NT2/D1 (cell line): ENCODE measurements at regions not wholly inside any gene's neighbourhood (a gene's known extent, or its start where the extent isn't known, plus 50 kb on each side); places are given as distances from the start of the nearest gene placed in this dataset.

Experiments used
- DNase-seq: peaks from one replicate; pipeline ENCODE4 v3.0.0-alpha.2; 2011; ENCODE audit warnings: low read depth, low spot score
- H3K27me3 ChIP-seq: 2 replicates; pipeline ENCODE4 v1.6.0; 2011; ENCODE audit warnings: mild to moderate bottlenecking; ENCODE audit not compliant: insufficient read length, insufficient read depth
- H3K36me3 ChIP-seq: 2 replicates; pipeline ENCODE4 v1.6.1; 2011; ENCODE audit warnings: mild to moderate bottlenecking, low read length, mixed read lengths; ENCODE audit not compliant: insufficient read depth, insufficient read length
- H3K4me1 ChIP-seq: 2 replicates; pipeline ENCODE4 v1.5.1; 2011; ENCODE audit not compliant: insufficient read depth, insufficient read length
- H3K4me3 ChIP-seq: 2 replicates; pipeline ENCODE4 v1.5.1; 2011; ENCODE audit warnings: low read depth; ENCODE audit not compliant: insufficient read length
- H3K9ac ChIP-seq: 2 replicates; pipeline ENCODE4 v1.6.0; 2011; ENCODE audit warnings: low read depth; ENCODE audit not compliant: insufficient read length
- H3K9me3 ChIP-seq: 2 replicates; pipeline ENCODE4 v1.5.1; 2011; ENCODE audit warnings: mild to moderate bottlenecking, low read length; ENCODE audit not compliant: insufficient read depth
- SUZ12 ChIP-seq: IDR thresholded peaks from 2 replicates; pipeline ENCODE4 v1.6.1; 2011; ENCODE audit not compliant: insufficient read length, insufficient read depth; ENCODE audit errors: extremely low read depth
- YY1 ChIP-seq: IDR thresholded peaks from 2 replicates; pipeline ENCODE4 v1.6.1; 2011; ENCODE audit not compliant: insufficient read length, insufficient read depth
- ZNF274 ChIP-seq: IDR thresholded peaks from 2 replicates; pipeline ENCODE4 v1.6.1; 2011; ENCODE audit warnings: mild to moderate bottlenecking, low read depth, low read length

DNA sequence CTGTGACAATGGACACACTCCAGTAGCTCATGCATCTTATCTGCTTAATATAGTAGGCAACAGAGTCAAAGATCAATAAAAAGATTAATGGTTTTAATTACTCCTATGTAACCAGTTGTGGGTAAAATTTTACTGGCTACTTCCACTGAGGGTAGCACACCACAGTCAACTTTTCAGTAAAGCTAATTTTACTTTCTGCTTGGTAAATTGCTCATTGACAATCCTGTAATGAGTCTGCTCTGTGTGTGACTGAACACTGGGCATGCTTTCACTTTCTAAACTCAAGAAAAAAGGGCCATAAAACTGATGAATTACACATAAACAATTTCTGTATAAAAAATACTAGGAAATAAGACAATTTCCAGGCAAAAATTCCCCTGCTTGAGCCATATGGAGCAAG lies 838.3 kb downstream of the VGLL3 start:
- TF ChIP-seq ZNF274 (no peak), SUZ12 (no peak), YY1 (no peak)
- H3K9ac ChIP-seq, result no peak overlapping the region
- no peaks in the 10 kb centered on the region for H3K36me3 ChIP-seq
- H3K27me3 ChIP-seq, result no peaks in the 10 kb centered on the region
- H3K9me3 ChIP-seq, result no peaks in the 10 kb centered on the region
- H3K4me1 ChIP-seq, result no peaks in the 10 kb centered on the region
- H3K4me3 ChIP-seq, result no peak overlapping the region
- no peak for DNase-seq

DNA sequence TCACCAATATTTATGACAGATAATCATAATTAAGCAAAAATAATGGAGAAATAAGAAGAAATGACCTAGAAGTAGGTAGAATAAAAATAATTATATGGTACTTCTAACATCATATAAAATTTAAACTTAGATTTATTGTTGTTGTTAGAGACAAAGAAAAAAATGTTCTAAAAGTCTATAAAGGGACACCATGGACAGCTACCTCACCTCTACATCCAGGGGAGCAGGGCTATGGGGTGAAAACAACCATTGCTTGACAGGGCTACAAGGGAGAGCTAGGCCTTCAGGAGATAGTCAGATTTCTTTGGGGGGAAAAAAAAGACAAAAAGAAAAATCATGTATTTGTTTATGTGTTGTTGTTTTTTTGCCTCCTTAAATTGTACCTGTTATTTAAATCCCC lies 841.9 kb downstream of the VGLL3 start:
- no peak for DNase-seq
- Histone ChIP-seq H3K4me1 (no peaks in the 10 kb centered on the region), H3K4me3 (no peak overlapping the region), H3K9ac (no peak overlapping the region), H3K36me3 (no peaks in the 10 kb centered on the region), H3K27me3 (no peaks in the 10 kb centered on the region), H3K9me3 (no peaks in the 10 kb centered on the region)
- TF ChIP-seq ZNF274 (no peak), YY1 (no peak), SUZ12 (no peak)

DNA sequence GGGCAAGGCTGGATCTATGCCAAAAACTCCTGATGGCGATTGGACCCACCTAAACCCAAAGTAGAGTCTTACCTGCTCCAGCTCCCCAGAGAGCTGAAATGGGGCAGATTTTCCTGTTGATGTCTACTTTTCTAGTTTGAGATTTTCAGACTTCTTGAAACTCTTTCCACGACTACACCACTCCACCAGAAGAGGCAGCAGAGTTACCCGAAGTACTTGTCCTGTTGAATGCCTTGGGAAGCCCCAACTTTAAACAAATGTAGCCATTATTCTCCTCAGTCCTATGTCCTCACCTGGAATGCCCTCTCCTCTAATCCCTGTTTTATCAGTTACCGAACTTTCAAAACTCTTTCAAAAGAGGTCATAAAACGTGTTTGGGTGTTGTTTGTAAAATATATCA lies 843.8 kb downstream of the VGLL3 start:
- TF ChIP-seq YY1 (no peak), SUZ12 (no peak), ZNF274 (no peak)
- no peak overlapping the region for H3K4me3 ChIP-seq
- H3K9me3 ChIP-seq, result no peaks in the 10 kb centered on the region
- no peaks in the 10 kb centered on the region for H3K27me3 ChIP-seq
- no peak overlapping the region for H3K9ac ChIP-seq
- H3K36me3 ChIP-seq, result no peaks in the 10 kb centered on the region
- H3K4me1 ChIP-seq, result no peaks in the 10 kb centered on the region
- DNase-seq, result no peak

DNA sequence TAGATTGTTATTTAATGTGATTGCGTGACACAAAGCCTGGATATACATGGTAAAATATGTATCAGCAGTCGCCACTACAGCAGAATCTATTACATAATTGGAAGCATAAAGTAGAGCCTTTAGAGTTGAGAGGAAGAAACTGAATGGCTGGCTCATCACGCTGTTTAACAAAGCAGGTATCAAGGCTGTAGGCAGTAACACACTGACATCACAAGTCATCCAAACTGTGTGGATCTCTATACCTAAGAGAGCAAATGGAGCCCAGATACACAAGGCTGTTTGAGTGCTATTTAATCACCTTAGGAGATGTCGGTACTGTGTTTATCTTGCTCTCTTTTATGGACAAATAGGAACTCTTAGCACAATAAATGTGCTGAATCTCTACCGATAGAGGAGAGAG lies 864.4 kb downstream of the VGLL3 start:
- Histone ChIP-seq H3K36me3 (no peaks in the 10 kb centered on the region), H3K9ac (no peak overlapping the region), H3K4me1 (no peaks in the 10 kb centered on the region), H3K4me3 (no peak overlapping the region), H3K27me3 (no peaks in the 10 kb centered on the region), H3K9me3 (0 out of 2 replicates have a peak, but pooled peaks cover 4% of the 10 kb centered on the region)
- TF ChIP-seq SUZ12, result no peak
- TF ChIP-seq ZNF274, result no peak
- TF ChIP-seq YY1, result no peak
- DNase-seq, result no peak
